Choroid plexus epithelial cell (primary cell): ENCODE measurements at regions not wholly inside any gene's neighbourhood (a gene's known extent, or its start where the extent isn't known, plus 50 kb on each side); places are given as distances from the start of the nearest gene placed in this dataset.

Experiments
- DNase-seq: peaks from one replicate; pipeline ENCODE4 v3.0.0-alpha.2; 2010; ENCODE audit warnings: low read depth
- H3K4me3 ChIP-seq: 2 replicates; pipeline ENCODE4 v1.5.1; 2011; ENCODE audit warnings: low read depth, mild to moderate bottlenecking, control low read depth, low read length, moderate library complexity
- CTCF ChIP-seq: conservative IDR thresholded peaks from 2 replicates; pipeline ENCODE4 v1.5.1; 2011; ENCODE audit warnings: low read depth, mild to moderate bottlenecking, control low read depth, inconsistent platforms, low read length, moderate library complexity

GRCh38 chrY:8386053-8386452 lies 951.2 kb upstream of the TSPY4 start:
- no peak overlapping the region for H3K4me3 ChIP-seq
- no peak for TF ChIP-seq CTCF
- DNase-seq = no peak

GRCh38 chrY:8388512-8388911 lies 948.8 kb upstream of the TSPY4 start:
- no peak for DNase-seq
- H3K4me3 ChIP-seq = no peak overlapping the region
- TF ChIP-seq CTCF = no peak

- no peak overlapping the region for H3K4me3 ChIP-seq
- TF ChIP-seq CTCF = no peak
- DNase-seq = no peak
Measured at GRCh38 chrY:8390310-8390709, 947.0 kb upstream of the TSPY4 start.

GRCh38 chrY:8393246-8393645 lies 944.0 kb upstream of the TSPY4 start:
- DNase-seq = no peak
- no peak overlapping the region for H3K4me3 ChIP-seq
- TF ChIP-seq CTCF = no peak

DNA sequence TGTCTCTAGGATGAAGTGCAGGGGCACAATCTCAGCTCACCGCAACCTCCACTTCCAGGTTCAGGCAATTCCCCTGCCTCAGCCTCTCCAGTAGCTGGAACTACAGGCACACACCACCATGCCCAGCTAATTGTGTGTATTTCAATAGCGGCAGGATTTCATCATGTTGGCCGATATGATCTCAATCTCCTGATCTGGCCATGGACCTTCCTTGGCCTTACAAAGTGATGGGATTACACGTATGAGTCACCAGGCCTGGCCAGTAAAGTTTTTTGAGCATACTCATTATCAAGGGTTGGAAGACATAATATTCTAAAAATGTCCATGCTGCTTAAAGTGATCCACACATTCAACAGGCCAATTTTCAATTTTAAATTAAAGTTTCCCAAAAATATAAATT lies 914.4 kb upstream of the TSPY4 start:
- no peak for DNase-seq
- no peak overlapping the region for H3K4me3 ChIP-seq
- no peak for TF ChIP-seq CTCF

GRCh38 chrY:8426433-8426832 lies 910.8 kb upstream of the TSPY4 start:
- H3K4me3 ChIP-seq = no peak overlapping the region
- no peak for DNase-seq
- TF ChIP-seq CTCF = no peak

GRCh38 chrY:8437510-8437909 lies 899.8 kb upstream of the TSPY4 start:
- DNase-seq = no peak
- H3K4me3 ChIP-seq = no peak overlapping the region
- TF ChIP-seq CTCF = no peak
